GM18517 (cell line): ENCODE measurements at regions not wholly inside any gene's neighbourhood (a gene's known extent, or its start where the extent isn't known, plus 50 kb on each side); places are given as distances from the start of the nearest gene placed in this dataset.

ENCODE experiments used
- ATAC-seq: cut with Tn5 transposase; IDR thresholded peaks from one replicate; pipeline ENCODE4 v1.9.1; 2021; ENCODE audit warnings: mild to moderate bottlenecking, moderate library complexity; ENCODE audit not compliant: unreplicated experiment

DNA sequence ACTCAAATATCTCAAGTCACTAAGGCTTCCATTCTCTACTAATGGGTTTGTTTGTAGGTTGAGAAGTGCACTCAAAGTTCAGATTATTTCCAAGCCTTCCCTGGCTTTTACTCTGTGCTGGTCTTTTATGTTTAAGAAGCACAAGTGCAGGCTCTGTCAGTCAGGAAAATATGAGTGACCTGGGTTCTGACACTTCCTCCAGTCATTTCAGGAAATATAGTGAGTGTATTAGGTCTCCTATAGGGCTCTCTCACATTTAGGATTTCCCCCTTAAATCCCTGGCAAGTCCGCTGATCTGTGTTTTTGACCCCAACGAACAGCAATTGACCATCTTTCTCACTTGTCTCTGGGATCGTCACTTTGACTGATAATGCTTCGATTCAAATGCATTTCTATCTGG is 210.2 kb downstream of the ARPP21 start:
- no peak for ATAC-seq

DNA sequence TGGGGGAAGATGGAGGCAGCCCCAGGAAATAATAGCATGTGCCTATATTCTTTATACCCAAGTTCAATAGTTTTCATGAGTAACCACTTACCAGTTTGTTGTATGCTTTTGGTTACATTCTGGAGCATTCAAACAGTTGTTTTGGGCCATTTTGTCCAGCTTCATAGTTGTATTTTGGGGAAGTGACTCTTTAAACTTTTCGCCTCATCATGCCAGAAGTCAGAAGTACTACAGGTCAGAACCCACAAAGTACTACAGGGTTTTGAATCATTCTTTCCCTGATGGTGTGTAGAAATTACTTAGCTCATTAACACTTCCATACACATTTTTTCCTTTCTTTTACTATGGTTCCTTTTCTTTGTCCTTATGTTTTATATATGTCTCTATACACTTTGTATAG is 210.6 kb downstream of the ARPP21 start:
- ATAC-seq = no peak

DNA sequence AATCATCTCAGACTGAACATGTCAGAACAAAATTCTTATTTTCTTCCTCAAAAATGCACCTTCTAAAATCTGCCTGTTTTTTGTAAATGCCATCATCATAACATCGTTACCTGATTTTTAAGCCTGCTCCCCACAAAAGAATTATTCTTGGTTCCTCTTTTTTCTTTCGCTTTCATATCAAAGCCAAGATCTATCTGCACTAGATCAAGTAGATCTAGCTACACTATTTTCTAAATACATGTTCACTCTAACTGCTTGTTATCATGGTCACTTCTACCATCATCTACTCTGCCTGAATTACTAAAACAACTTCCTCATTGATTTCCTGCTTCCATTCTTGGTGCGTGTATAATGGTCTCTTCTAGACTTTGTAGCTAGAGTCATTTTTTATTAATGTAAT is 217.7 kb downstream of the ARPP21 start:
- ATAC-seq = peak; percentile 93

DNA sequence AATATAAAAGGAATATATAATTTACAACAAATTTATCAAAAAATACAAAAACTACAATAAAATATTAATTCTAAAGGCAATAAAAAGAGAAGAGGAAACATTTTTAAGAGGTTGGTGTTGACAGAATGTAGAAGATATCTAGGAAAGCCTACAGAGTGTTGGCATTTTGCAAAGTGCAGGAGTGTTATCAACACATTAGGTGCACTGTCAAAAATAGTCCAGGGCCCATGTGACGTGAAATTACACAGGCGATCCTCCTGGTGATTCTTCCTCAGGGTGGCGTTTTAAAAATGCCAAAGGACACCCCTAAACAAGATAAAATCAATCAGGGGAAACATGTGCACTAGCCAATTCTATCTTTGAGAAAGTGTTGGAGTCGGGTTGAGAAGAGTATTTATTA is 222.7 kb downstream of the ARPP21 start:
- ATAC-seq = no peak

DNA sequence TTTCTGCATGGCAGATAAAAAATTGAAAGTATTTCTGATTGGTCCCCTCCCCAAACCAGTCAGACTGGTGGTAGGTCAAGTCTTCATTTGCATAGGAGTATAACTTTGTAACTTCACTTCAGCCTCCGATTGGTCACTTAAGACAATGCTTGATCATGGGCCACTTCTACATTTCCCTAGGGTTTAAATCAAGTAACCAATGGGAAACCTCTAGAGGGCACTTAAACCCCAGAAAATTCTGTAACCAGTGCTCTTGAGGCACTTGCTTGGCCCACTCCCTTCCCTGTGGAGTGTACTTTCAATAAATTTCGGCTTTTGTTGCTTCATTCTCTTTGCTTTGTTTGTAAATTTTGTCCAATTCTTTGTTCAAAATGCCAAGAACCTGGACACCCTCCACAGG is 225.5 kb downstream of the ARPP21 start:
- no peak for ATAC-seq

DNA sequence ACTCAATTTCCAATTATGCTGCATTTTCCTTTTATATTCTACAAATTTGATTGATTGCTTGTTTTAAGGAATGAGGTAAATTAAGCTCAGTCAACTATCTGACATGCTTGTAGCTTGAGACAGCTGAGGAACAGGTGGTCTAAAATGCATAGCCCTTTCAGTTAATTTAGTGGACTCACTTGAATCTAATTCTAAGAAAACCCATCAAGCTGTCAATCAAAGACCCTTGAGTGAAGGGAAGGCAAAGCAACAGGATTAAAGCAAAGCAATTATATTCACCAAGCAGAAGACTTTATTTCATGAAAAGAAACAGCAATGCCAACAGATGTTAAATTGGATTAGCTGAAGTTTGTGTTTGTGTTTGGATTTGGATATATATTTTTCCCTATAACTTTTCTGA is 228.5 kb downstream of the ARPP21 start:
- no peak for ATAC-seq

DNA sequence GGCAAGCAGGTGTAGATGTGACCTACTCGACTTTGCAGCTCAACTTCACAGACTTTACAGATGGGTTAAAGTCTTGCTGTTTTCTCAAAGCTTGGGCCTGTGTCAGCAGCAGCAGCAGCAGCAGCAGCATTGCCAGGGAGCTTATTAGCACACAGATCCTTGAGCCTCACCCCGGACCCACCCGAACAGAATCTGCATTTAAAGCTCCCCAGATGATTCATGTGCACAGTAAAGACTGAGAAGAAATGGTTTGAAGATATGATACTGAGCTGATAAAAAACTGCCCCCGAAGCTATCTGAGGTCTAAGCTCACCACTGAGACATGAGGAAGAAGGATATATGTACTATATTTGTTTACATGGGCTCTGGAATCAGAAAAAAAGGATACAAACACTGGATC is 231.7 kb downstream of the ARPP21 start:
- no peak for ATAC-seq

DNA sequence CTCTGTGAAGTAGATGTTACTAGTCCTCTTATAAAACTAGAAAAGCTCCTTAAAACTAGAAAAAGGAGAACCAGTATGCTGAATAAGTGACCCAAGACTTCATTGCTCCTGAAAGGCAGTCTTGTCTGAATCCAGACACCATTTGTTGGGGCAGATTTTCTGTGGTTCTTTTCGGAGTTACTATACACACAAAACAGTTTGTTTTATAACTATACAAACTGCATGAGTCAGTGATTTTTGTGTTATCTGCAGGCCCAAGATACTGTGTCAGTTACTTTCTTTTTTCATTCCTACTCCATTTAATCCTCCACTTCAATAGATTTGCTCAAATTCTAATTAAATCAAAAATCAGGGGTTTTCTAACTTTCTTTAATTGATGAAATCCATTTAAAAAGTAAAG is 244.6 kb downstream of the ARPP21 start:
- ATAC-seq = no peak

GRCh38 chr3:35894735-35895134 is 255.4 kb downstream of the ARPP21 start:
- no peak for ATAC-seq

DNA sequence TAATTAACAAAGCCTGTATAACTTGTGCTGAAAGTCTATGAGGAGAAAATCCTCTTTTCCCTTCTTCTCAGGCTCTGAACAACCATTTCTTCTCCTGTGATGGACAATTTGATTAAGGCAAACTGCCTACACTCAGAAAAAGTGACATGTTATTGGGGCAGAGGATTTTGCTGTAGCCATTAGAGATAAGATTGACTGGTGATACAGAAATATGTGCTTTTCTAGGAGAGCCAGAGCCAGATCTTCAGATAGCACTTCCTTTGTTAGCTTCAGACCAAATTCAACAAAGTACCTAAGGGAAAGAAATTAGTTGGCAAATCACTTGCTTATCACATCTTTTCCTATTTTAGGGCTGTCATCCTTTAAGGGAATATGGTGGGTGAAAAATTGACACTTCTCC is 259.9 kb downstream of the ARPP21 start:
- ATAC-seq = no peak

DNA sequence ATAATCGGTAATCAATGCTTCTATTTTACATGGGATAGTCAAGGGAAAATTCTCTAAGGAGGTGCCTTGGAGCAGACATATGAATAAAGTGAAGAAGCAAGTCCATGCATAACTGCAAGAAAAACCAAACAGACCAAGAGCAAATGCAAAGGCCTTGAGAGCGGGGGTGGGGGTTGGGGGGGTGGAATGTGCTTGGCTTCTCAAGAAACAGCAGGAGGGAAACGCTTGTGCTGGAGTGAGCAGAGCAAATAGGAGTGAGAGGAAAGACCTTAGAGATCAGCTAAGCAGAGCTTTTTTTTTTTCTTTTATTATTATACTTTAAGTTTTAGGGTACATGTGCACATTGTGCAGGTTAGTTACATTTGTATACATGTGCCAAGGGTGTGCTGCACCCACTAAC is 260.8 kb downstream of the ARPP21 start:
- no peak for ATAC-seq

- ATAC-seq = peak; percentile 71
These were observed 269.3 kb downstream of the ARPP21 start for GRCh38 chr3:35908366-35909232.

DNA sequence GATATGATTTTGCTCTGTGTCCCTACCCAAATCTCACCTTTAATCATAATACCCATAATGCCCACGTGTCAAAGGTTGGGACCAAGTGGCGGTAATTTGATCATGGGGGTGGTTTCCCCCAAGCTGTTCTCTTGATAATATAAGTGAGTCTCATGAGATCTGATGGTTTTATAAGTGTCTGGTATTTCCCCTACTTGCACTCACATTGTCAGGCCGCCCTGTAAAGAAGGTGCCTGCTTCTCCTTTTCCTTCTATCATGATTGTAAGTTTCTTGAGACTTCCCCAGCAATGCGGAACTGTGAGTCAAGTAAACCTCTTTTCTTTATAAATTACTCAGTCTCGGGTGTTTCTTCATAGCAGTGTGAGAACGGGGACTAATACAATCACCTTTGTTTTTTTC is 279.8 kb downstream of the ARPP21 start:
- ATAC-seq = no peak

DNA sequence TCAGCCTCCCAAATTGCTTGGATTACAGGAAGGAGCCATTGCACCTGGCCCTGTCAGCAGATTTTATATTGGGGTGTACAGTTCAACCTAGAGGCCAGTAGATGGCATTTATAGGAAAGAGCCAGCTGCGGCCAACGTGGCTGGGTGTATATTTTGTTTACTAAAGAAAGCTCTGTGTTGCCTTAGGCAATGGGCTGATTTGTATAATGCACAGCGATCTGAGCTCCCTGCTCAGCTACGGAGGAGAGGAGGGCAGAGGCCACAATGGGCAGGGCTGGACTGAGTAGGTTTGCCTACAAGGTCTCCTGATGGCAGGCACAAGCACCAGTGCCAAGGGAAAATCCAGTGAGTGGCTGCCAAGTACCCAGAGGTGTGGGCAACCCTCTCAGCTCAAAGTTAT is 282.4 kb downstream of the ARPP21 start:
- no peak for ATAC-seq

- ATAC-seq = peak; percentile 51
These were observed 284.7 kb downstream of the ARPP21 start for GRCh38 chr3:35924070-35924469.

DNA sequence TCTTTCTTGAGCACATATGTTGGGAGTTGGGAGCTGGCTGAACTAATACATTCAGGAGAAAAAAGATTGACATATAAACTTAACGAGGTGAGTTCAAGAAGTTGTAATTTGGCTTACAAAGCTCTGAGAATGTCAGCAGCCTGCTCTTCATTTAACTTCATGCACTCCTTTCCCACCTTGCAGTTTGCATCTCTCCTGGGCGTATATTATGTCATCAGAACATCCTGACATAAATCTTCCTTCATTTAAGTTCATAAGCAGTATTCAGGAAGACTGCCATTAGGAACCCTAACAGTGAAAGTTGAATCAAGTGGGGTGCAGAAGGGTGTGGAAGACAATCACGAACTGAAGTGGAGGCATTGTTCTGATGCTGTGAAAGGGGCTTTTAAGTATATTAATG is 288.1 kb downstream of the ARPP21 start:
- no peak for ATAC-seq

GRCh38 chr3:35929158-35929557 is 289.8 kb downstream of the ARPP21 start:
- ATAC-seq = no peak

DNA sequence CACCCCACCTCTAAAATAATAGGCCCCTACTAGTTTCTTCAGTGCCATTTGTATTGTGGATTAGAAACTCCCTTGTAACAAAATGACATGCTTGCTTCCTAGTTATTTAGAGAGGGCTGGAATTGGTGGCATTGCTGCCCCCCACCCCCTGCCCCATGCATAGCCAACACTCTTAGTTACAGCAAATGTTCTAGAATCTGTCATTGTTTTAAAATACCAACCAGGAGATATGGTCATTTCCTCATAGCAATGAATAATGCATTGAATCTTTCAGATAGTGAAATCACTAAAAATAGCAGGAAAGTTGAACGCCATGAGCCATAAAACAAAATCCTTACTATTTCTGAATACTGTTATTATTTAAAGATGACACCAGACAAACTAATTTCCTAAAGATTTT is 292.5 kb downstream of the ARPP21 start:
- no peak for ATAC-seq

DNA sequence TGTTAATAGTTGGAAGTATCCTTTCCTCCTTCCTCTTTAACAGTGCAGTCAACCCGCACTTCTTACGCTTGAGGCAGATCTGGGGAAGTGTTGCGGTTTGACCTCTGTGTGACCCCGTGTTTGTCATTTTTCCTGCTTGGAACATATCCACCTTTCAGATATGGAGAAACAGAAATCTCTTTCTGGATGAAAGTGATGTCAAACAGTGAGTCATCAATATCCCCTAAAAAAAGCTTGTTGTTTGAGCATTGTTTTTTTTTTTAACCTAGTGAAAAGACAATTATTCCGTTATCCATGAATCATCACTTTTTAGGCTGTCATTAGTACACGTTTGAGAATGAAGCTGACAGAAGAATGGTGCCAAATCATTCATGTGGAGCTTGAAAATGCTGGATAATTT is 293.7 kb downstream of the ARPP21 start:
- no peak for ATAC-seq

GRCh38 chr3:35936571-35936970 is 297.2 kb downstream of the ARPP21 start:
- ATAC-seq = no peak

DNA sequence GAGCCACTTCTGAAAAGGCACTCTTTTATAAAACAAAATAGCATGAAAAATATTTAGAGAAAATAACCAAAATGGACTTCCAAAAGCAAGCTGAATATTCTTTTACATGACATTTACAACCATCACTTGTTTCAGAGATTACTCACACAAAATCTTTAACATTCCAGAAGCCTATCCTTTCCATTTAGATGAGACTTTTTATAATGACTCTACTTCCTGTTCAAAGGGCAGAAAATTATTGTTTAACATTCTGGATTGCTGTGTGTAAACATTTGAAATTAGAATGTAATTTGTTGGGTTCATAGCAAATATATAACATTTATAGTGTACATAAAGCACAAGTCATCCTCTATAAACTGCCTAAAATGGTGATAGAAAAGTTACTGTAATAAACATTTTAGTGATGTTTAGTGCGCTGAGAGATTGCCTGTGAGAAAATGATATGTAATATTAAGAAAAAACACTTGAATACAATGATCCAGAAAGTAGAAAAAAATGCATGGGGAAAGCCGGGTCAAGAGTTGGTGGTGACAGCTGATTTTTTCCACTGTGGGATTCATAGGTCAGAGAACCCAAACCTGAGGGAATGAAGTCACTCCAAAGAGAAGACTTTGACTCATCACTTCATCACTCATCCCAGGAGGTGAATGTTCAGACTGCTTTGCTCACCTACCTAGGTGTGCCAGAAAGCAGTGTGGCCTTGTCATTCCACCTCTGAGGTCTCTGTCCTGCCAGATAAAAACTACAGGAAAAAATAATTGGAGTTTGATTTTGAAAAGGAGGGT is 305.8 kb downstream of the ARPP21 start:
- ATAC-seq = no peak

GRCh38 chr3:35946121-35946853 is 307.0 kb downstream of the ARPP21 start:
- no peak for ATAC-seq
